HG03175 (cell line): ENCODE measurements at regions not wholly inside any gene's neighbourhood (a gene's known extent, or its start where the extent isn't known, plus 50 kb on each side); places are given as distances from the start of the nearest gene placed in this dataset.

Source experiments
- ATAC-seq: cut with Tn5 transposase; IDR thresholded peaks from one replicate; pipeline ENCODE4 v1.9.1; 2021; ENCODE audit warnings: mild to moderate bottlenecking, moderate library complexity; ENCODE audit not compliant: unreplicated experiment

- no peak for ATAC-seq
These were observed 280.6 kb upstream of the PARD3B start for GRCh38 chr2:204264621-204265140.

- no peak for ATAC-seq
These were observed 279.5 kb upstream of the PARD3B start for GRCh38 chr2:204265681-204266181.

- no peak for ATAC-seq
These were observed 276.8 kb upstream of the PARD3B start for GRCh38 chr2:204268458-204268857.

- no peak for ATAC-seq
These were observed 276.3 kb upstream of the PARD3B start for GRCh38 chr2:204268971-204269370.

GRCh38 chr2:204272089-204272488 lies 273.2 kb upstream of the PARD3B start:
- ATAC-seq: no peak

- no peak for ATAC-seq
These were observed 272.5 kb upstream of the PARD3B start for GRCh38 chr2:204272610-204273287.

- ATAC-seq: no peak
These were observed 270.8 kb upstream of the PARD3B start for GRCh38 chr2:204274429-204274828.

- no peak for ATAC-seq
These were observed 270.3 kb upstream of the PARD3B start for GRCh38 chr2:204274991-204275390.

GRCh38 chr2:204277226-204277625 lies 268.0 kb upstream of the PARD3B start:
- ATAC-seq: no peak

GRCh38 chr2:204278454-204278853 lies 266.8 kb upstream of the PARD3B start:
- ATAC-seq: no peak

- no peak for ATAC-seq
These were observed 265.5 kb upstream of the PARD3B start for GRCh38 chr2:204279819-204280218.

GRCh38 chr2:204280262-204280668 lies 265.0 kb upstream of the PARD3B start:
- no peak for ATAC-seq

GRCh38 chr2:204282081-204282480 lies 263.2 kb upstream of the PARD3B start:
- ATAC-seq: no peak

- peak; percentile 87 for ATAC-seq
These were observed 262.8 kb upstream of the PARD3B start for GRCh38 chr2:204282525-204282924.

GRCh38 chr2:204289066-204289465 lies 256.2 kb upstream of the PARD3B start:
- no peak for ATAC-seq

- ATAC-seq: no peak
These were observed 252.8 kb upstream of the PARD3B start for GRCh38 chr2:204292439-204292838.

GRCh38 chr2:204293884-204294747 lies 251.2 kb upstream of the PARD3B start:
- no peak for ATAC-seq

- ATAC-seq: no peak
These were observed 246.9 kb upstream of the PARD3B start for GRCh38 chr2:204298404-204298803.

GRCh38 chr2:204299766-204300165 lies 245.5 kb upstream of the PARD3B start:
- no peak for ATAC-seq

GRCh38 chr2:204306667-204307066 lies 238.6 kb upstream of the PARD3B start:
- ATAC-seq: no peak

- no peak for ATAC-seq
These were observed 233.2 kb upstream of the PARD3B start for GRCh38 chr2:204312105-204312504.

GRCh38 chr2:204313256-204313655 lies 232.0 kb upstream of the PARD3B start:
- no peak for ATAC-seq
